ENCODE measurements at regions not wholly inside any gene's neighbourhood (a gene's known extent, or its start where the extent isn't known, plus 50 kb on each side); places are given as distances from the start of the nearest gene placed in this dataset.

GRCh38 chr5:69006030-69006429 is 87.8 kb upstream of the SLC30A5 start (continued):
- TF ChIP-seq MAX (IDR thresholded peaks at IDR 0.05) = no peak
- no peak for TF ChIP-seq ZBTB33 (IDR thresholded peaks at IDR 0.05; ENCODE audit: extremely low read depth, insufficient replicate concordance, low read length)
- TF ChIP-seq SP1 (IDR thresholded peaks at IDR 0.05; ENCODE audit: low read depth) = no peak

- Histone ChIP-seq H3K4me1 (ENCODE audit: control insufficient read depth in 1 of 2, insufficient read depth in 2 of 2, low read length in 2 of 2) (no peaks in the 10 kb centered on the region), H3K9me3 (ENCODE audit: control insufficient read depth in 1 of 2, insufficient read depth in 1 of 2, low read depth in 1 of 2, low read length in 2 of 2) (no peaks in the 10 kb centered on the region), H3K27ac (ENCODE audit: low read depth, low read length) (no peak overlapping the region), H3K4me2 (ENCODE audit: low read length) (no peak overlapping the region), H3K27me3 (ENCODE audit: insufficient read depth, low read length) (no peaks in the 10 kb centered on the region), H3K4me3 (replicated peaks in 1 of 2; ENCODE audit: low read depth in 1 of 2, low read length in 2 of 2) (no peak overlapping the region), H3K9ac (ENCODE audit: low read length) (no peak overlapping the region), H3K79me2 (ENCODE audit: insufficient read depth, low read length) (no peaks in the 10 kb centered on the region), H3K36me3 (ENCODE audit: control insufficient read depth in 1 of 2, insufficient read depth in 2 of 2, low read length in 2 of 2) (no peaks in the 10 kb centered on the region), H2AFZ (ENCODE audit: low read depth, low read length, poor library complexity, severe bottlenecking) (no peak overlapping the region), H4K20me1 (ENCODE audit: insufficient read depth) (no peaks in the 10 kb centered on the region), H3K9me2 (ENCODE audit: insufficient read depth) (no peaks in the 10 kb centered on the region)
- ChIA-PET RAD21 (ENCODE audit: low non-redundant PET in 1 of 2, low total read pairs in 2 of 2, uncharacterized antibody in 2 of 2, unreplicated experiment in 2 of 2) (no interaction called here), CTCF (interaction anchor here (0.6 to 1.6 kb wide), 3 partner anchors 15 to 720 kb away, joined by 3 to 6 read pairs (median 3); no protein-coding TSS in a partner anchor), POLR2A (no interaction called here)
- DNase-seq (ENCODE audit: low read depth, low spot score) (no peak), ATAC-seq (no peak)
- BruUV-seq (replicated peaks) = no TSS peak
- intact Hi-C loops (cut with micrococcal nuclease) = loop anchor here (1.0 kb wide), 1 partner anchor 721 kb away; no protein-coding TSS in a partner anchor
- TF ChIP-seq SP1 (IDR thresholded peaks at IDR 0.05; ENCODE audit: low read depth) (no peak), ATF3 (IDR thresholded peaks at IDR 0.05) (no peak), RAD21 (IDR thresholded peaks at IDR 0.05; ENCODE audit: low read depth) (no peak), YY1 (IDR thresholded peaks at IDR 0.05; ENCODE audit: extremely low read depth, insufficient replicate concordance, low read depth, low read length) (no peak), SIN3A (IDR thresholded peaks at IDR 0.05; ENCODE audit: low read depth) (no peak), CTCF (IDR thresholded peaks at IDR 0.05 in 2 of 3, conservative IDR thresholded peaks at IDR 0.05 in 1 of 3; ENCODE audit: borderline replicate concordance in 1 of 3, insufficient read depth in 1 of 3, low read depth in 2 of 3, low read length in 2 of 3) (no peak), MAX (IDR thresholded peaks at IDR 0.05) (no peak), EZH2phosphoT487 (IDR thresholded peaks at IDR 0.05; ENCODE audit: borderline replicate concordance) (no peak), CBX3 (IDR thresholded peaks at IDR 0.05; ENCODE audit: low read depth) (no peak), POLR2AphosphoS5 (IDR thresholded peaks at IDR 0.05; ENCODE audit: low read depth, low read length) (no peak)
These were observed 86.7 kb upstream of the SLC30A5 start for GRCh38 chr5:69007163-69007562.

Data from HCT116 (cell line).